Effector memory CD8-positive, alpha-beta T cell (primary cell): ENCODE measurements at regions not wholly inside any gene's neighbourhood (a gene's known extent, or its start where the extent isn't known, plus 50 kb on each side); places are given as distances from the start of the nearest gene placed in this dataset.

Experiments
- ATAC-seq: fragments of 150-1000 bp; cut with Tn5 transposase; replicated peaks from 2 replicates; pipeline ENCODE4 v1.10.0; 2021; ENCODE audit warnings: mild to moderate bottlenecking, moderate library complexity
- DNase-seq, 3 experiments: peaks; one replicate each; pipeline ENCODE4 v3.0.0; 2021
- H3K27ac Mint-ChIP-seq, 2 donors: one replicate each; pipeline ENCODE4 v1.8.0; 2022; ENCODE audit warnings: mild to moderate bottlenecking in 2 of 2, mixed read lengths in 2 of 2, moderate library complexity in 2 of 2
- H3K27me3 Mint-ChIP-seq, 2 donors: one replicate each; pipeline ENCODE4 v1.8.0; 2022; ENCODE audit warnings: mixed read lengths in 2 of 2
- H3K36me3 Mint-ChIP-seq: one replicate; pipeline ENCODE4 v1.8.0; 2022; ENCODE audit warnings: mild to moderate bottlenecking, moderate library complexity, mixed read lengths; ENCODE audit not compliant: insufficient read depth
- H3K4me1 Mint-ChIP-seq, 2 donors: one replicate each; pipeline ENCODE4 v1.8.0; 2022; ENCODE audit warnings: low read depth in 2 of 2, mixed read lengths in 2 of 2
- H3K4me3 Mint-ChIP-seq, 2 donors: one replicate each; pipeline ENCODE4 v1.8.0; 2022; ENCODE audit warnings: mild to moderate bottlenecking in 2 of 2, mixed read lengths in 2 of 2, moderate library complexity in 2 of 2
- H3K9me3 Mint-ChIP-seq, 2 donors: one replicate each; pipeline ENCODE4 v1.8.0; 2022; ENCODE audit warnings: mixed read lengths in 2 of 2

DNA sequence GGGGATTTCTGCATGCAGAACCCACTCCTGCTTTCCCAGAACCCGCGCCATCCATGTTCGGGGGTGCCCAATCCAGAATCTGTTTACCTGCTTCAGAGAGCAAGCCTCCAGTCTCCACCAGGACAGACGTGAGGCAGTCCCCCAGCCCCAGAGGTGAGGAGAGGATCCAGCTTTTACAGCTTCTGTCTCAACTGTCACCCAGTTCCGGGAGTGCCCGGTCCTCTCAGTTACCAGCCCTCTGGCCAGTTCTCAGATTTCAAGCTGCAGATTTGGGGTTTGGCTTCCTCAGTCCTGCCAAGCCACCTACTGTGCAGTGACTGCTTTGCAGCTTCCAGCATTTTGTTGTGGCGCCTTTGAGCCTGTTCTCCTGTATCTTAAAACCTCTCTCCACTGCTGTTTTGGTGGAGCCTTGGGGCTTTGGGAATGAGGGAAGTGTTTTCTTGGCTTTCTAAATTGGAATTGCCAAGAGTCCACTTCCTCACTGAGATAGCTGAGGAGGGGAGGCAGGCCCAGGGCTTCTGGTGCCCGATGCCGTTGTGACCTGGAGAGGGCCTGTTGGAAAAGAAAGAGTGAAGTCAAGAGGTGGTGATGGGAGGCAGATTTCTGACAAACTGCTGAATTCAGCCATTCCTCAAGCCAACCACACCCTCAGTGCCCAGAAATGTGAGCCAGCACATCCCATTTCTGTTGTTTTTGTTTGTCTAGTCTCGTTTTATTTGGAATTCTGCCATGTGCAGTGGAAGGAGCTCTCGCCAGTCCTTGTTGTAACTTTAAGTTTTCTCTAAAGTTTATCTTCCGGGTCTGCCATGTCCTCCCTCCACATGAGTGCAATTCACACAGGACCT lies 513.4 kb downstream of the TBC1D22A start:
- Mint-ChIP-seq H3K4me1 (no peaks in the 10 kb centered on the region), H3K27ac (no peak overlapping the region), H3K27me3 (peaks cover 26 to 59% of the 10 kb centered on the region in 2 donors), H3K36me3 (peaks cover 2% of the 10 kb centered on the region), H3K9me3 (no peaks in the 10 kb centered on the region), H3K4me3 (no peak overlapping the region)
- DNase-seq (no peak), ATAC-seq (no peak)

DNA sequence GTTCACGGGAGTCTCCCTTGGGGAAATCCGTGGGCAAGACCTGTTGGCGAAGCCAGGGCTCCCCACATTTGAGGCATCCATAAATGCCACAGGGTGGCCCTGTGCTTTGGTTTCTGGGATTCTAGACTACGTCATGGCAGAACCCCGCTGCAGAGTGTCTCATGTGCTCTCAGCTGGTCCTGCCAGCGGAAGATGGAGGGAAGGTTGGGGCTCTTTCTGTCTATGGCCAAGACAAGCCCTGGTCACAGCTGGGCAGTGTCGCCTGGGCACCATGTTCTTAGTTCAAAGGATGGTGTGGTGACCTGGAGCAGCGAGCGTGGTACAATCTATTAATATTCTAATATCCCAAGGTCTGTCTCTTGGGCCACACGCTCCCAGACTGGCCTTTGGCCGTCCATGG lies 511.7 kb downstream of the TBC1D22A start:
- no peaks in the 10 kb centered on the region for H3K4me1 Mint-ChIP-seq
- no peaks in the 10 kb centered on the region for H3K36me3 Mint-ChIP-seq
- H3K9me3 Mint-ChIP-seq, result no peaks in the 10 kb centered on the region
- H3K27me3 Mint-ChIP-seq, result peaks cover 20 to 62% of the 10 kb centered on the region in 2 donors
- ATAC-seq, result no peak
- DNase-seq, result no peak
- no peak overlapping the region for H3K27ac Mint-ChIP-seq
- H3K4me3 Mint-ChIP-seq, result no peak overlapping the region

DNA sequence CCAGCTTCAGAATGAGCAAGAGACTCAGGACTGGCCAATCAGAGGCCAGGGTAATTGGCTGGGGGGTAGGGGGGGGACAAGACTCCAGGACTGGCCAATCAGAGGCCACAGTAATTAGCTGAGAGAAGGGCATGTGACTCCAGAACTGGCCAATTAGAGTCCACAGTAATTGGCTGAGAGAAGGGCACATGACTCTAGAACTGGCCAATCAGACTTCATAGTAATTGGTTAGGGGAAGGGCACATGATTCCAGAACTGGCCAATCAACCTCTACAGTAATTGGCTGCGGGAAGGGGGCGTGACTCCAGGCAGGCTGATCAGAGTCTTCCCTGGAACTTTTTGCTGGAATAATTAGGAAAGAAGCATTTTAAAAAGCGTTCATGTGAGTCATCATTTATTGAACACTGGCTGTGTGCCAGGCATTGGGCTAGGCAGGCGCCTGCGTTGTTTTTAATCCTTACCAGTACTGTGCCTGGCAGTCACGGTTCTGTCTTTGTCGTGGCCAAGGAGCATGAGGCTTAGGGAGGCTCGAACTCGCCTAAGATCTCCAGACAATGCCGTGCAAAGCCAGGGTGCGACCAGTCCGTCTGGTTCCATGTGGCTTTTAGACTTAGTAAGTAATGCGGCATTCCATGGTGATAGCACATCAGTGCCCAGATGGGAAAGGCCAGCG lies 508.1 kb downstream of the TBC1D22A start:
- DNase-seq, result no peak
- Mint-ChIP-seq H3K27me3 (peaks cover 8 to 62% of the 10 kb centered on the region in 2 donors), H3K36me3 (peaks cover 2% of the 10 kb centered on the region), H3K27ac (no peak overlapping the region), H3K4me1 (no peaks in the 10 kb centered on the region), H3K4me3 (no peak overlapping the region), H3K9me3 (no peaks in the 10 kb centered on the region)
- ATAC-seq, result no peak

GRCh38 chr22:47269516-47270088 lies 507.2 kb downstream of the TBC1D22A start:
- Mint-ChIP-seq H3K27me3 (peaks cover 9 to 63% of the 10 kb centered on the region in 2 donors), H3K4me3 (no peak overlapping the region), H3K4me1 (no peaks in the 10 kb centered on the region), H3K36me3 (peaks cover 2% of the 10 kb centered on the region), H3K27ac (no peak overlapping the region), H3K9me3 (no peaks in the 10 kb centered on the region)
- ATAC-seq (no peak), DNase-seq (no peak)

DNA sequence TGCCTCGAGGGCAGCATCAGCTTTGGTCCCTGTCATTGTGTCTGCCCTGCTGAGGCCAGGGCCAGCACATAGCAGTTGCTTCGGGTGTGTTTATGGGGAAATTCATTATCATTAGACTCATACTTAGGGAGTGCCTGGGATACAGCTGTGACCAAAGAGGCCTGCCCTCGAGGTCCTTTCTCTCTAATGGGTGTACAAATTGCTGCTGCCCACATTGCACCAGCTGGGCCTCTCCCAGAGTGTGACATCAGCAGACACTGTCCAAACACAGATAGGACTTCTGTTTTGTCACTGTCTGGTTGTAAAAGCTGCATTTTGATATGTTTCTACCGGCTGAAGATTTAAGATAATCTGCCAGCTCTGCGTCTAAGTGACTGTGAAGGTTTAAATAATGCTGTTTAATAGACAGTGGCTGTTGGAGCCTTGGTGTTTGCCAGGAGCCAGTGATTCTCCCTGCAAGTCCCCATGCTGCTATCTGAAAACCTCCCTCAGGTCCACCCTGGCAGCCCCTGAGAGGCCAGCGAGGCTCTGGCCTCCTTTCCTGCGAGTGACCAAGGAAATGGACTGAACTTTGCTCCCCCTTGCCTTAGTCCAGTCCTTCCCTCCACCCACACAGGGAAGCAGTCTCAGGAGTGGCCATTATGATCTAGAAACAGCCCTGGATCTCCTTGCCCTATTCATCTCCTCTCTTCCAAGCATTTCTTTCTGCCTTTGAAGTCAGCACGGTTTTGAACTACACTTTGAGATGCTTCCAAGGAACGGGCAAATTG lies 505.2 kb downstream of the TBC1D22A start:
- peaks cover 9 to 66% of the 10 kb centered on the region in 2 donors for H3K27me3 Mint-ChIP-seq
- H3K36me3 Mint-ChIP-seq, result peaks cover 2% of the 10 kb centered on the region
- no peak overlapping the region for H3K4me3 Mint-ChIP-seq
- no peak for ATAC-seq
- H3K4me1 Mint-ChIP-seq, result no peaks in the 10 kb centered on the region
- DNase-seq, result no peak
- H3K27ac Mint-ChIP-seq, result no peak overlapping the region
- no peaks in the 10 kb centered on the region for H3K9me3 Mint-ChIP-seq

DNA sequence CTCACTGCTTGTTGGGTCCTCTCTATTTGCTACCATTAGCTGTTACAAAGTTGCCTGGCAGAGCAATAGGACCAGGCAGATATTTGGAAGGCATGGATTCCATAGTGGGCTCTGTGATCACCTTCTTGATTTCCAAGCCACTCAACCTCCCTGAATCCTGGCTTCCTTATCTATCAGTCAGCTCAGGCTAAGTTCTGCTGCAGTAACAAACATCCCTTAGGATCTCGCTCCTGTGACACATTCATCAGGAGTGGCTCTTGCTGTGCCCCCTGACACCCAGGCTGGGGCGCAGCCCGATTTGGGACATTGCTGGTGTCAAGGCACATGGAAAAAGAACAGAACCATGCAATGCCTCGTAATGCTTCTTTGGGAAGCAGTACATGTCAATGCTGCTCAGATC lies 503.9 kb downstream of the TBC1D22A start:
- Mint-ChIP-seq H3K4me1 (no peaks in the 10 kb centered on the region), H3K4me3 (no peak overlapping the region), H3K27me3 (peaks cover 9 to 71% of the 10 kb centered on the region in 2 donors), H3K36me3 (peaks cover 2% of the 10 kb centered on the region), H3K27ac (no peak overlapping the region), H3K9me3 (no peaks in the 10 kb centered on the region)
- DNase-seq, result no peak
- ATAC-seq, result no peak

- no peak for DNase-seq
- Mint-ChIP-seq H3K27me3 (peaks cover 28 to 71% of the 10 kb centered on the region in 2 donors), H3K27ac (no peak overlapping the region), H3K4me3 (no peak overlapping the region), H3K9me3 (no peaks in the 10 kb centered on the region), H3K4me1 (no peaks in the 10 kb centered on the region), H3K36me3 (no peaks in the 10 kb centered on the region)
- ATAC-seq, result no peak
Measured at GRCh38 chr22:47260551-47260950, 498.1 kb downstream of the TBC1D22A start.

DNA sequence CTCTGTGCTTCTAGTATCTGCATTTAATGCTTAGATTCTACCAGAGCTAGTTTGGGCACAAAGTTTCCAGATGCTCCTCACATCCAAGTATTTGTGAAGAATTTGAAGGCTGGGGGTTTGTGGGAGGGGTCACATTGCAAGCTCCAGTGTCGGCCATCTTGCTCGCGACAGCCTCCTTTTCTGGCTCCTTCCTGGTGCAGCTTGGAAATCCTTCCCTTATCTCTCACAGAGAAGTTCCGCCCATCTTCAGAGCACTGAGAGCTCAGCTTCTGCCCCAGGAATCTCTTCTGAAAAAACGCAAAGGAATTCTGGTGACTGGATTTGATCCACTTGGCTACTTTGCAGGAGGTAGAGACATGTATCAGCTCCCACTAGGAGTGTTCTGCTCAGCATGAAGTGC lies 497.5 kb downstream of the TBC1D22A start:
- peaks cover 25 to 66% of the 10 kb centered on the region in 2 donors for H3K27me3 Mint-ChIP-seq
- no peak overlapping the region for H3K27ac Mint-ChIP-seq
- DNase-seq (no peak), ATAC-seq (no peak)
- no peaks in the 10 kb centered on the region for H3K36me3 Mint-ChIP-seq
- H3K4me1 Mint-ChIP-seq, result no peaks in the 10 kb centered on the region
- H3K4me3 Mint-ChIP-seq, result no peak overlapping the region
- H3K9me3 Mint-ChIP-seq, result no peaks in the 10 kb centered on the region

- Mint-ChIP-seq H3K4me1 (no peaks in the 10 kb centered on the region), H3K36me3 (no peaks in the 10 kb centered on the region), H3K27ac (no peak overlapping the region), H3K27me3 (peaks cover 19 to 60% of the 10 kb centered on the region in 2 donors), H3K9me3 (no peaks in the 10 kb centered on the region), H3K4me3 (no peak overlapping the region)
- ATAC-seq, result no peak
- DNase-seq, result no peak
Measured at GRCh38 chr22:47259049-47259448, 496.6 kb downstream of the TBC1D22A start.

GRCh38 chr22:47257976-47258375 lies 495.5 kb downstream of the TBC1D22A start:
- Mint-ChIP-seq H3K4me1 (no peaks in the 10 kb centered on the region), H3K4me3 (no peak overlapping the region), H3K27me3 (peaks cover 19 to 53% of the 10 kb centered on the region in 2 donors), H3K36me3 (no peaks in the 10 kb centered on the region), H3K27ac (no peak overlapping the region), H3K9me3 (no peaks in the 10 kb centered on the region)
- DNase-seq (no peak), ATAC-seq (no peak)

DNA sequence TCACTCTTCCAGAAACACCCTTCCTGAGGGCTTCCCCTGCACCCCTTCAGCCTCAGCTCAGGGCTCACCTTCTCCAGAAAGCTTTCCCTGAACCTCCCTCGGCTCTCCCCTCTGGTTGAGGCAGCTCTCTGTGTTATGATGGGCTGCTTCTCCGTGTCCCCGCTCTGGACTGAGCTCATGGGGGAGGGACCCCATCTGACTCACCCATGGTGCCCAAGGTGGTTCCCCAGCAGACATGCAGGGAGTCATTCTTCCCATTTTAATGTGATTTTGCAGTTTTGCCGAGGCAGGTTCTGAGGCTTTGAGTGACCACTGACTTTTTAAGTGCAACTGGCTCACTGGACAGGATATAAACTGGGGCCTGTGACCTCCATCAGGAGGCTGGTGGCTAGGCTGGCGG lies 495.1 kb downstream of the TBC1D22A start:
- DNase-seq, result no peak
- H3K9me3 Mint-ChIP-seq, result no peaks in the 10 kb centered on the region
- ATAC-seq, result no peak
- H3K4me3 Mint-ChIP-seq, result no peak overlapping the region
- peaks cover 19 to 53% of the 10 kb centered on the region in 2 donors for H3K27me3 Mint-ChIP-seq
- no peaks in the 10 kb centered on the region for H3K4me1 Mint-ChIP-seq
- H3K27ac Mint-ChIP-seq, result no peak overlapping the region
- no peaks in the 10 kb centered on the region for H3K36me3 Mint-ChIP-seq

DNA sequence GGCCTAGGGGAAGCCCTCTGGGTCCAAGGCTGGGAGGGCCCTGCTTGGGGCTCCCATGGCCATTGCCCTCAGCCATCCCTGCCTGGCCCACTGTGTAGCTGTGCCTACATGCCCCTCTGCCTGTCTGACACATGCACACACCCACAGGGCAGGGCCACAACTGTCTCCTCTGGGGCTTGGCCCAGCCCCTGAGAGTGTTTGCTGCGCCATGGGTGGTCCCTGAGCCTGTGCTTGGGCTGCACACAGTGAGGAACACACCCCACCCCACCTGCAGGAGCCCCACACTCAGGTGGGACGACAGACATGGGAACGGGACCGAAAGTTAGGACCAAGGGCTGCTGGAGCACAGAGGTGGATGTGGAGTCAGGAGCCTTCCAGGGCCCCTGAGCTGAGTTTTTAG lies 489.5 kb downstream of the TBC1D22A start:
- no peak overlapping the region for H3K27ac Mint-ChIP-seq
- DNase-seq (no peak), ATAC-seq (no peak)
- H3K4me3 Mint-ChIP-seq, result no peak overlapping the region
- H3K36me3 Mint-ChIP-seq, result no peaks in the 10 kb centered on the region
- H3K4me1 Mint-ChIP-seq, result no peaks in the 10 kb centered on the region
- no peaks in the 10 kb centered on the region for H3K9me3 Mint-ChIP-seq
- H3K27me3 Mint-ChIP-seq, result peaks cover 32 to 56% of the 10 kb centered on the region in 2 donors

- ATAC-seq (no peak), DNase-seq (no peak)
- Mint-ChIP-seq H3K9me3 (no peaks in the 10 kb centered on the region), H3K27ac (no peak overlapping the region), H3K4me3 (no peak overlapping the region), H3K4me1 (no peaks in the 10 kb centered on the region), H3K27me3 (peaks cover 39 to 59% of the 10 kb centered on the region in 2 donors), H3K36me3 (no peaks in the 10 kb centered on the region)
Measured at GRCh38 chr22:47250995-47251765, 488.7 kb downstream of the TBC1D22A start.
